K562 (cell line): ENCODE measurements at regions not wholly inside any gene's neighbourhood (a gene's known extent, or its start where the extent isn't known, plus 50 kb on each side); places are given as distances from the start of the nearest gene placed in this dataset.

Experiments used
- TF ChIP-seq, protein P1 (sequence below): fragments of 250-450 bp; sonication (Bioruptor Pico); IDR thresholded peaks from 2 replicates; pipeline ENCODE4 v1.5.0; 2021
- TF ChIP-seq, protein P2 (sequence below), 3 experiments: IDR thresholded peaks in 2 of 3; conservative IDR thresholded peaks in 1 of 3; 2 replicates each; pipeline ENCODE4 v1.5.1; 2011 to 2012; ENCODE audit warnings: low read length in 3 of 3, mild to moderate bottlenecking in 3 of 3, control low read depth in 2 of 3, improper control_type of control experiment in 1 of 3, inconsistent platforms in 1 of 3, low read depth in 1 of 3, mixed read lengths in 1 of 3, moderate library complexity in 1 of 3; ENCODE audit not compliant: insufficient read depth in 2 of 3

DNA sequence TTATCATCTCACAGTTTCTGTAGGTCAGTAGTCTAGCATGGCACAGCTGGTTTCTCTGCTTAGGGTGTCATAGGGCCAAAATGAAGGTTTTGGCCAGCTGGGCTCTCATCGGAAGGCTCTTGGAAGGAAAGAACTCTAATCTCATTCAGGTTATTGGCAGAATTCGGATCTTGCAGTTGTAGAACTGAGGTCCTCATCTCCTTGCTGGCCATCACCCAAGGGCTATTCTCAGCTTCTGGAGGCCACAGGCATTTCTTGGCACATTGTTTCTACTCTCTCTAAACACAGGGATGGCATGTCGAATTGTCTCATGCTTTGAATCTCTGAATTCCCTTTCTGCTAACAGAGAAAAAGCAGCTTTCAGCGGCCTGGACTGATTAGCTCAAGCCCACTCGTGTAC lies 258.0 kb upstream of the SMARCA2 start:
- TF ChIP-seq, protein P1, sequence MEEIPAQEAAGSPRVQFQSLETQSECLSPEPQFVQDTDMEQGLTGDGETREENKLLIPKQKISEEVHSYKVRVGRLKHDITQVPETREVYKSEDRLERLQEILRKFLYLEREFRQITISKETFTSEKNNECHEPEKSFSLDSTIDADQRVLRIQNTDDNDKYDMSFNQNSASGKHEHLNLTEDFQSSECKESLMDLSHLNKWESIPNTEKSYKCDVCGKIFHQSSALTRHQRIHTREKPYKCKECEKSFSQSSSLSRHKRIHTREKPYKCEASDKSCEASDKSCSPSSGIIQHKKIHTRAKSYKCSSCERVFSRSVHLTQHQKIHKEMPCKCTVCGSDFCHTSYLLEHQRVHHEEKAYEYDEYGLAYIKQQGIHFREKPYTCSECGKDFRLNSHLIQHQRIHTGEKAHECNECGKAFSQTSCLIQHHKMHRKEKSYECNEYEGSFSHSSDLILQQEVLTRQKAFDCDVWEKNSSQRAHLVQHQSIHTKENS = no peak
- TF ChIP-seq, protein P2, sequence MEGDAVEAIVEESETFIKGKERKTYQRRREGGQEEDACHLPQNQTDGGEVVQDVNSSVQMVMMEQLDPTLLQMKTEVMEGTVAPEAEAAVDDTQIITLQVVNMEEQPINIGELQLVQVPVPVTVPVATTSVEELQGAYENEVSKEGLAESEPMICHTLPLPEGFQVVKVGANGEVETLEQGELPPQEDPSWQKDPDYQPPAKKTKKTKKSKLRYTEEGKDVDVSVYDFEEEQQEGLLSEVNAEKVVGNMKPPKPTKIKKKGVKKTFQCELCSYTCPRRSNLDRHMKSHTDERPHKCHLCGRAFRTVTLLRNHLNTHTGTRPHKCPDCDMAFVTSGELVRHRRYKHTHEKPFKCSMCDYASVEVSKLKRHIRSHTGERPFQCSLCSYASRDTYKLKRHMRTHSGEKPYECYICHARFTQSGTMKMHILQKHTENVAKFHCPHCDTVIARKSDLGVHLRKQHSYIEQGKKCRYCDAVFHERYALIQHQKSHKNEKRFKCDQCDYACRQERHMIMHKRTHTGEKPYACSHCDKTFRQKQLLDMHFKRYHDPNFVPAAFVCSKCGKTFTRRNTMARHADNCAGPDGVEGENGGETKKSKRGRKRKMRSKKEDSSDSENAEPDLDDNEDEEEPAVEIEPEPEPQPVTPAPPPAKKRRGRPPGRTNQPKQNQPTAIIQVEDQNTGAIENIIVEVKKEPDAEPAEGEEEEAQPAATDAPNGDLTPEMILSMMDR (IDR thresholded peaks at IDR 0.05 in 2 of 3, conservative IDR thresholded peaks at IDR 0.05 in 1 of 3; ENCODE audit: insufficient read depth in 2 of 3, low read depth in 1 of 3, low read length in 3 of 3) = no peak
